Neuron (in vitro differentiated cells): ENCODE measurements at regions not wholly inside any gene's neighbourhood (a gene's known extent, or its start where the extent isn't known, plus 50 kb on each side); places are given as distances from the start of the nearest gene placed in this dataset.
"Not testable (repeated sequence)": the region's sequence is repeated elsewhere in the genome, so short reads cannot be mapped to it uniquely, and the experiment has no call there.

Experiments used
- H2AFZ ChIP-seq: one replicate; pipeline ENCODE4 v1.6.1; 2013; ENCODE audit warnings: low read depth, mild to moderate bottlenecking, inconsistent platforms, low read length, moderate library complexity
- H3K27me3 ChIP-seq: one replicate; pipeline ENCODE4 v1.6.1; 2013; ENCODE audit warnings: low read length; ENCODE audit not compliant: insufficient read depth
- H3K36me3 ChIP-seq: one replicate; pipeline ENCODE4 v1.6.1; 2013; ENCODE audit warnings: low read length; ENCODE audit not compliant: insufficient read depth
- H3K4me1 ChIP-seq: one replicate; pipeline ENCODE4 v1.6.1; 2013; ENCODE audit warnings: low read length; ENCODE audit not compliant: insufficient read depth
- H3K4me3 ChIP-seq: 2 replicates; pipeline ENCODE4 v1.5.1; 2013; ENCODE audit warnings: mild to moderate bottlenecking, low read length, moderate library complexity
- H3K9me3 ChIP-seq: one replicate; pipeline ENCODE4 v1.6.1; 2013; ENCODE audit warnings: low read length

GRCh38 chr6:125653752-125654151, 95.7 kb upstream of the HEY2 start:
- H3K36me3 ChIP-seq, H3K4me1 ChIP-seq, H3K4me3 ChIP-seq, H3K9me3 ChIP-seq, H3K27me3 ChIP-seq, H2AFZ ChIP-seq: not testable (repeated sequence)

- H3K27me3 ChIP-seq = peaks cover 5% of the 10 kb centered on the region
- no peak overlapping the region for H3K4me3 ChIP-seq
- no peaks in the 10 kb centered on the region for H3K4me1 ChIP-seq
- H3K9me3 ChIP-seq = no peaks in the 10 kb centered on the region
- no peaks in the 10 kb centered on the region for H3K36me3 ChIP-seq
- no peak overlapping the region for H2AFZ ChIP-seq
These were observed 93.9 kb upstream of the HEY2 start for GRCh38 chr6:125655511-125655910.

- no peak overlapping the region for H2AFZ ChIP-seq
- peaks cover 5% of the 10 kb centered on the region for H3K27me3 ChIP-seq
- H3K4me1 ChIP-seq = no peaks in the 10 kb centered on the region
- H3K9me3 ChIP-seq = no peaks in the 10 kb centered on the region
- H3K36me3 ChIP-seq = no peaks in the 10 kb centered on the region
- no peak overlapping the region for H3K4me3 ChIP-seq
These were observed 93.1 kb upstream of the HEY2 start for GRCh38 chr6:125656287-125656870.

GRCh38 chr6:125658136-125658535, 91.3 kb upstream of the HEY2 start:
- Histone ChIP-seq H3K4me3 (no peak overlapping the region), H3K36me3 (no peaks in the 10 kb centered on the region), H3K9me3 (no peaks in the 10 kb centered on the region), H3K4me1 (no peaks in the 10 kb centered on the region), H2AFZ (no peak overlapping the region), H3K27me3 (peaks cover 5% of the 10 kb centered on the region)

GRCh38 chr6:125658759-125659431, 90.5 kb upstream of the HEY2 start:
- H3K27me3 ChIP-seq = peaks cover 5% of the 10 kb centered on the region
- H3K4me3 ChIP-seq = no peak overlapping the region
- no peak overlapping the region for H2AFZ ChIP-seq
- no peaks in the 10 kb centered on the region for H3K36me3 ChIP-seq
- no peaks in the 10 kb centered on the region for H3K4me1 ChIP-seq
- no peaks in the 10 kb centered on the region for H3K9me3 ChIP-seq

GRCh38 chr6:125659887-125660286, 89.5 kb upstream of the HEY2 start:
- Histone ChIP-seq H3K9me3 (no peaks in the 10 kb centered on the region), H3K4me1 (no peaks in the 10 kb centered on the region), H3K36me3 (no peaks in the 10 kb centered on the region)

GRCh38 chr6:125662296-125662695, 87.1 kb upstream of the HEY2 start:
- no peak overlapping the region for H3K4me3 ChIP-seq
- H3K9me3 ChIP-seq = no peaks in the 10 kb centered on the region
- no peak overlapping the region for H2AFZ ChIP-seq

More at GRCh38 chr6:125659887-125660286, 89.5 kb upstream of the HEY2 start:
- peaks cover 8% of the 10 kb centered on the region for H3K27me3 ChIP-seq
- H3K4me3 ChIP-seq = no peak overlapping the region
- H2AFZ ChIP-seq = no peak overlapping the region

GRCh38 chr6:125665295-125665814, 84.1 kb upstream of the HEY2 start:
- Histone ChIP-seq H3K9me3 (no peaks in the 10 kb centered on the region), H3K36me3 (no peaks in the 10 kb centered on the region), H2AFZ (no peak overlapping the region), H3K4me3 (no peak overlapping the region), H3K4me1 (no peaks in the 10 kb centered on the region), H3K27me3 (peaks cover 11% of the 10 kb centered on the region)

More at GRCh38 chr6:125662296-125662695, 87.1 kb upstream of the HEY2 start:
- Histone ChIP-seq H3K36me3 (no peaks in the 10 kb centered on the region), H3K4me1 (no peaks in the 10 kb centered on the region), H3K27me3 (peaks cover 12% of the 10 kb centered on the region)

- no peaks in the 10 kb centered on the region for H3K36me3 ChIP-seq
- H3K4me1 ChIP-seq = no peaks in the 10 kb centered on the region
- H3K9me3 ChIP-seq = no peaks in the 10 kb centered on the region
- peaks cover 11% of the 10 kb centered on the region for H3K27me3 ChIP-seq
- H3K4me3 ChIP-seq = no peak overlapping the region
- H2AFZ ChIP-seq = no peak overlapping the region
These were observed 82.1 kb upstream of the HEY2 start for GRCh38 chr6:125667326-125667725.

GRCh38 chr6:125668071-125668470, 81.4 kb upstream of the HEY2 start:
- Histone ChIP-seq H3K4me3 (no peak overlapping the region), H2AFZ (no peak overlapping the region), H3K36me3 (no peaks in the 10 kb centered on the region), H3K4me1 (no peaks in the 10 kb centered on the region), H3K9me3 (no peaks in the 10 kb centered on the region), H3K27me3 (peaks cover 11% of the 10 kb centered on the region)

- H2AFZ ChIP-seq = no peak overlapping the region
- no peaks in the 10 kb centered on the region for H3K9me3 ChIP-seq
- no peaks in the 10 kb centered on the region for H3K36me3 ChIP-seq
- H3K4me1 ChIP-seq = no peaks in the 10 kb centered on the region
- H3K27me3 ChIP-seq = peaks cover 4% of the 10 kb centered on the region
- no peak overlapping the region for H3K4me3 ChIP-seq
These were observed 78.9 kb upstream of the HEY2 start for GRCh38 chr6:125670568-125670967.

- no peaks in the 10 kb centered on the region for H3K36me3 ChIP-seq
- no peak overlapping the region for H3K4me3 ChIP-seq
- H2AFZ ChIP-seq = no peak overlapping the region
- H3K27me3 ChIP-seq = peaks cover 8% of the 10 kb centered on the region
- H3K4me1 ChIP-seq = no peaks in the 10 kb centered on the region
- H3K9me3 ChIP-seq = no peaks in the 10 kb centered on the region
These were observed 78.1 kb upstream of the HEY2 start for GRCh38 chr6:125671323-125671722.

GRCh38 chr6:125674230-125674629, 75.2 kb upstream of the HEY2 start:
- Histone ChIP-seq H3K4me3 (no peak overlapping the region), H3K36me3 (no peaks in the 10 kb centered on the region), H2AFZ (no peak overlapping the region), H3K9me3 (no peaks in the 10 kb centered on the region), H3K4me1 (peaks cover 4% of the 10 kb centered on the region), H3K27me3 (peaks cover 8% of the 10 kb centered on the region)
